ENCODE measurements at regions not wholly inside any gene's neighbourhood (a gene's known extent, or its start where the extent isn't known, plus 50 kb on each side); places are given as distances from the start of the nearest gene placed in this dataset.

DNA sequence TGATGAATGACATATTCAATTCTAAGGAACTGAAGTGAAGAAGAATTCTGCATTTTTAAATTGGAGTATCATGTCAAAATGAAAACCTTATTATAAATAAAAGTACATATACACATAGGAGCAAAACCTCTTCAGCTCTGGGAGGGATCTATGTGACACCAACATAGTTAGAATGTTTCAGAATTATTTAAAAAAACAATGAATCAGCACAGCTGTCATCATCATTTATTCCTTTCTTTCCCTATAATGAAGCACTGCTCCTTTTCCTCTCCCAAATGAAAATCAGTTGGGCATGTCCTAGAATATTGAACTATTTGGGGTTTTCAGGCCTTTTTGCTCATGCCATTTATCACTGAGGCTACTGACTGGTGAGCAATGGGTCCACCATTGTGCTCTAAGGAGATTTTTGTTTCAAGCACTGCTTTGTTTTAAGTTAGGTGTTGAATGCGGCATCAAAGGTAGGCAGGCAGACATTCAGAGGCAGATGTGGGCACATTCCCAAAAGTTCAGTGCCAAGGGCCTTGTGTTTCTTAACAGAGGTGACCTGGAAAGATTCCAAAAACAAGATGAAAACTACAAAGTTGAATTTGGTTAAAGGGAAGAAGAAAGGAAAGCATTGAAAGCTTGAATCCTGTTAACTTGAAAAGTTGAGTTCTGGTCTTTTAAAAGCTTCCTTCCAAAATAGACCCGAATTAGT is 126.4 kb upstream of the ADAMTSL1 start:
- Histone ChIP-seq H3K9ac (ENCODE audit: low read length) (no peak overlapping the region), H3K27ac (ENCODE audit: low read length) (no peak overlapping the region), H2AFZ (ENCODE audit: low read length) (no peak overlapping the region), H3K4me3 (ENCODE audit: low read length) (no peak overlapping the region), H3K9me2 (replicated peaks; ENCODE audit: insufficient read depth, low read length) (no peaks in the 10 kb centered on the region), H3K79me2 (ENCODE audit: low read length) (no peaks in the 10 kb centered on the region), H3K36me3 (ENCODE audit: insufficient read depth, low read length) (no peaks in the 10 kb centered on the region), H3K27me3 (ENCODE audit: low read length) (no peaks in the 10 kb centered on the region), H3K4me2 (ENCODE audit: low read depth, low read length, poor library complexity, severe bottlenecking) (no peak overlapping the region), H4K20me1 (ENCODE audit: insufficient read depth, low read depth, low read length) (no peaks in the 10 kb centered on the region), H3K9me3 (ENCODE audit: low read length) (no peaks in the 10 kb centered on the region), H3K4me1 (ENCODE audit: low read length) (no peaks in the 10 kb centered on the region)
- no peak for DNase-seq

DNA sequence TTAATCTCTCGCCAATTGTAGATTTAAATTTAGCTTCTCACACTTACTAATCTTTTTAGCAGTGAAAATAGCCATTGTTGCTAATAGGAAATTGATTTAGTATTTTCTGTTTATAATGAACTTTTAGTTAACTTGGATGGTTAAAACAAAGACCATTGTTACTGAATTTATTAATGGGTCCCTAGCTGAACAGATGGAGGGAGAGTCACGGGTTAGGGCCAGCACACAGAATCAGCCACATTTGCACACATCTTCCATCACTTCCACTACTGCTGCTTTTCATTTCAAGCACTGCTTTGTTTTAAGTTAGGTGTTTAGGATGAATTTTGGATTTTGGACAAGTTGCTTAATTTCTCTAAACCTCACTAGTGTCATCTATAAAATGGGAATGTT is 125.9 kb upstream of the ADAMTSL1 start:
- H2AFZ ChIP-seq (ENCODE audit: low read length), result no peak overlapping the region
- no peaks in the 10 kb centered on the region for H3K27me3 ChIP-seq (ENCODE audit: low read length)
- no peaks in the 10 kb centered on the region for H3K4me1 ChIP-seq (ENCODE audit: low read length)
- no peaks in the 10 kb centered on the region for H4K20me1 ChIP-seq (ENCODE audit: insufficient read depth, low read depth, low read length)
- no peak for DNase-seq
- no peaks in the 10 kb centered on the region for H3K36me3 ChIP-seq (ENCODE audit: insufficient read depth, low read length)
- no peaks in the 10 kb centered on the region for H3K9me3 ChIP-seq (ENCODE audit: low read length)
- H3K27ac ChIP-seq (ENCODE audit: low read length), result no peak overlapping the region
- no peak overlapping the region for H3K4me3 ChIP-seq (ENCODE audit: low read length)
- no peaks in the 10 kb centered on the region for H3K9me2 ChIP-seq (replicated peaks; ENCODE audit: insufficient read depth, low read length)
- no peaks in the 10 kb centered on the region for H3K79me2 ChIP-seq (ENCODE audit: low read length)
- H3K9ac ChIP-seq (ENCODE audit: low read length), result no peak overlapping the region
- H3K4me2 ChIP-seq (ENCODE audit: low read depth, low read length, poor library complexity, severe bottlenecking), result no peak overlapping the region

DNA sequence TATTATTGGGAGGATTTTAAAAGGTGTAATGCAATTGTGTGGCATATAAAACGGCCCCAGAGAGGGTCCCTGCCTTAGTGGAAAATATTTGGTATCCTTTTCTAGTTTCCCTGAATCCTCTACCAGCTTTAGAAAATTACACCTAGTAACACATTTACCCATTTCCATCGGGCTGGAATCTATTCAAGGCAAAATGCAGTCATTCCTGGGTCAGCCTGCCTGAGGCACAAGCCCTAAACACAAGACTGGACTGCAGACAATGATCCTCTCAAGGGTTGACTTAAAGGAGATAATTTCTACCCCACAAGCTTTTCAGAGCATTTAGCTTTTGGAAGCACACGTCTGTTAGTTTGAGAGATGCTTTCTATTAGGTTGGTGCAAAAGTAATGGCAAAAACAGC is 124.4 kb upstream of the ADAMTSL1 start:
- H3K9ac ChIP-seq (ENCODE audit: low read length), result no peak overlapping the region
- no peak overlapping the region for H3K27ac ChIP-seq (ENCODE audit: low read length)
- DNase-seq, result no peak
- no peak overlapping the region for H3K4me3 ChIP-seq (ENCODE audit: low read length)
- H3K36me3 ChIP-seq (ENCODE audit: insufficient read depth, low read length), result no peaks in the 10 kb centered on the region
- H2AFZ ChIP-seq (ENCODE audit: low read length), result no peak overlapping the region
- no peaks in the 10 kb centered on the region for H3K9me2 ChIP-seq (replicated peaks; ENCODE audit: insufficient read depth, low read length)
- H3K27me3 ChIP-seq (ENCODE audit: low read length), result no peaks in the 10 kb centered on the region
- no peaks in the 10 kb centered on the region for H4K20me1 ChIP-seq (ENCODE audit: insufficient read depth, low read depth, low read length)
- no peaks in the 10 kb centered on the region for H3K79me2 ChIP-seq (ENCODE audit: low read length)
- no peaks in the 10 kb centered on the region for H3K4me1 ChIP-seq (ENCODE audit: low read length)
- no peak overlapping the region for H3K4me2 ChIP-seq (ENCODE audit: low read depth, low read length, poor library complexity, severe bottlenecking)
- H3K9me3 ChIP-seq (ENCODE audit: low read length), result no peaks in the 10 kb centered on the region

DNA sequence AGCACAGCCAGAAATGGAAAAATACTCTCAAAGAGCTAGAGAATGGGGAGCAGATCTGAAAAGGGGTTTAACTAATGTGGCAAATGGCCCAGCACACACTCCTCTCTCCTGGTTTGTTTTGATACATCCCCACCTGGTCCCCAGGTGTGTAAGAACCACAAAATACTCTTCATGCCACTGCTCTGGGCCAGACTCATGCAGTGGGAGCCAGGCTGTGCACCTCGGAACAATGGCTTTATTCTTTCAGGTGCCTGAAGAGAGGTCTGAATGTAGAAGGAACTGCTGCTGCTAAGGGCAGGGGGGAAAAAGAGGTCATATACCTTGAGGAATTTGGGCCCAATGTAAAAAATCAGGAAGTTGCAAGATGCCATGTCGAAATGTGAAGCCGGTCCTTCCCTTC is 123.9 kb upstream of the ADAMTSL1 start:
- no peak overlapping the region for H3K9ac ChIP-seq (ENCODE audit: low read length)
- no peaks in the 10 kb centered on the region for H3K27me3 ChIP-seq (ENCODE audit: low read length)
- no peak overlapping the region for H3K4me2 ChIP-seq (ENCODE audit: low read depth, low read length, poor library complexity, severe bottlenecking)
- no peak overlapping the region for H3K27ac ChIP-seq (ENCODE audit: low read length)
- no peak overlapping the region for H2AFZ ChIP-seq (ENCODE audit: low read length)
- no peaks in the 10 kb centered on the region for H3K79me2 ChIP-seq (ENCODE audit: low read length)
- no peaks in the 10 kb centered on the region for H3K9me3 ChIP-seq (ENCODE audit: low read length)
- no peaks in the 10 kb centered on the region for H4K20me1 ChIP-seq (ENCODE audit: insufficient read depth, low read depth, low read length)
- no peaks in the 10 kb centered on the region for H3K4me1 ChIP-seq (ENCODE audit: low read length)
- no peaks in the 10 kb centered on the region for H3K36me3 ChIP-seq (ENCODE audit: insufficient read depth, low read length)
- H3K9me2 ChIP-seq (replicated peaks; ENCODE audit: insufficient read depth, low read length), result no peaks in the 10 kb centered on the region
- DNase-seq, result no peak
- no peak overlapping the region for H3K4me3 ChIP-seq (ENCODE audit: low read length)

DNA sequence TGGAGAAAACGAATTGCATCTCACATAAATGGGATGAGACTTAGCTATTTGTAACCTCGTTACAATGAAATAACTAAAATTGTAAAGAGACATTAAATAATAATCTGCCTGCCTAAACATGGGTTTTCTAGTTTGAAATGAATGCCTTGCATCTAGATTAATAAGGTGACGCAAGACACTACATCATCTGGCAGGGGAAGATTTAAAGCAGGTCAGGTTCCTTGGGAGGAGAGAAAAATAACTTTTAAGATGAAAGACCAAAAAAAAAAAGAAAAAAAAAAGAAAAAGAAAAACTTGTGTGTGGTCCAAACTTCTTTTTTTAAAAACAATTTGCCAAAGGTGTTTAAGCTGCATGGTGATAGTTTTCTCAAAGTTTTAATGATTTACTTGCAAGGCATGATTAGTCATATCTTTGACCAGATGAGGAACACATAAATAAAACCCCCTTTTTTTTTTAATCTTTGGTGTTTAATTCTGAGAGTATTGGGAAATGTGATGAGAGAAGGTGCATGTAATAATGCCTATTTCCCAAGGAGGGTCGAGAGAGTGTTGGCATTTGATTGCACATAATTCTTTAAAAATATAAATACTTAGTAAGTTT is 122.9 kb upstream of the ADAMTSL1 start:
- no peaks in the 10 kb centered on the region for H3K27me3 ChIP-seq (ENCODE audit: low read length)

DNA sequence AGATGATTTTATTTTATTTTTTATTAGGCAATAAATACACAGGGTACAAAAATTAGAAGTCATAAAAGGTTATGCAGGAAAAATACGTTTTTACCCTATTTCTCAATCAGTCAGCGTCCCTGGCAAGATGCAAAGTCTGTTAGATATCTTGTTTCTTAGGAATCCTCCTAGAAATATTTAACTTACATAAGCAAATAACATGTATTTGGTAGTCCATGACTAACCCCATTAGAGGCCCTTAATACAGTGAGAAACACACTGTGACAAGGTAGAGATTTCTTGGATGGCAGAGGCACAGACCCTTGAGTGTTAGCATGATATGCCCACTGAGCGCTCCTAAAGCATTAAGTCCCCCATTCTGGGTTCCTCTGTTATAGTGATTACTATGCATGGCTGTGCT is 121.2 kb upstream of the ADAMTSL1 start:
- Histone ChIP-seq H3K4me2 (ENCODE audit: low read depth, low read length, poor library complexity, severe bottlenecking) (no peak overlapping the region), H3K4me1 (ENCODE audit: low read length) (peaks cover 12% of the 10 kb centered on the region), H4K20me1 (ENCODE audit: insufficient read depth, low read depth, low read length) (no peaks in the 10 kb centered on the region), H3K4me3 (ENCODE audit: low read length) (no peak overlapping the region), H3K9me3 (ENCODE audit: low read length) (no peaks in the 10 kb centered on the region), H3K27me3 (ENCODE audit: low read length) (no peaks in the 10 kb centered on the region), H3K9ac (ENCODE audit: low read length) (no peak overlapping the region), H3K36me3 (ENCODE audit: insufficient read depth, low read length) (no peaks in the 10 kb centered on the region), H3K27ac (ENCODE audit: low read length) (no peak overlapping the region), H3K9me2 (replicated peaks; ENCODE audit: insufficient read depth, low read length) (no peaks in the 10 kb centered on the region), H3K79me2 (ENCODE audit: low read length) (no peaks in the 10 kb centered on the region), H2AFZ (ENCODE audit: low read length) (no peak overlapping the region)
- DNase-seq, result no peak

More for the DNA sequence above, 122.9 kb upstream of the ADAMTSL1 start:
- no peaks in the 10 kb centered on the region for H3K4me1 ChIP-seq (ENCODE audit: low read length)
- no peak overlapping the region for H3K9ac ChIP-seq (ENCODE audit: low read length)
- no peak overlapping the region for H3K27ac ChIP-seq (ENCODE audit: low read length)
- no peak overlapping the region for H3K4me2 ChIP-seq (ENCODE audit: low read depth, low read length, poor library complexity, severe bottlenecking)
- no peak overlapping the region for H3K4me3 ChIP-seq (ENCODE audit: low read length)
- no peaks in the 10 kb centered on the region for H3K9me2 ChIP-seq (replicated peaks; ENCODE audit: insufficient read depth, low read length)
- no peak overlapping the region for H2AFZ ChIP-seq (ENCODE audit: low read length)
- no peaks in the 10 kb centered on the region for H3K79me2 ChIP-seq (ENCODE audit: low read length)
- H3K36me3 ChIP-seq (ENCODE audit: insufficient read depth, low read length), result no peaks in the 10 kb centered on the region
- H3K9me3 ChIP-seq (ENCODE audit: low read length), result no peaks in the 10 kb centered on the region
- H4K20me1 ChIP-seq (ENCODE audit: insufficient read depth, low read depth, low read length), result no peaks in the 10 kb centered on the region
- DNase-seq, result no peak

DNA sequence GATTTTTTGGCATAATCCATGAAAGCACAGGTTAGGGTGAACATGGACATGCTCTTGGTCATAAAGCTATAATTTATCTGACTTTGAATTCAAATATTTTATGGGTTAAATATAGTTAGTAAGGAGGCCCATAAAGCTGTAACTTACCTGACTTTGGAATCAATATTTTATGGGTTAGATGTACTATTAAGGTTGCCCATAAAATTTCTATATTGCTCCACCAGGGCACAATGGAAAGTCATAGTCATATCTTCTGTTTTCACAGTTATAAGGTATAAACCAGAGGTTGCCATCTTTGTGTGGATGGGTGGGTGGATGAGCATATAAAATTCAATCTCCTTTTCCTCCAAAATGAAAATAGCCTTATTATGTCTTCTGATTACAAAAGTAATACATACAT is 120.5 kb upstream of the ADAMTSL1 start:
- no peak overlapping the region for H2AFZ ChIP-seq (ENCODE audit: low read length)
- H3K9me2 ChIP-seq (replicated peaks; ENCODE audit: insufficient read depth, low read length), result no peaks in the 10 kb centered on the region
- H3K9me3 ChIP-seq (ENCODE audit: low read length), result no peaks in the 10 kb centered on the region
- no peak for DNase-seq
- no peaks in the 10 kb centered on the region for H3K36me3 ChIP-seq (ENCODE audit: insufficient read depth, low read length)
- H3K79me2 ChIP-seq (ENCODE audit: low read length), result no peaks in the 10 kb centered on the region
- H4K20me1 ChIP-seq (ENCODE audit: insufficient read depth, low read depth, low read length), result no peaks in the 10 kb centered on the region
- no peak overlapping the region for H3K9ac ChIP-seq (ENCODE audit: low read length)
- no peak overlapping the region for H3K4me3 ChIP-seq (ENCODE audit: low read length)
- H3K4me2 ChIP-seq (ENCODE audit: low read depth, low read length, poor library complexity, severe bottlenecking), result no peak overlapping the region
- H3K4me1 ChIP-seq (ENCODE audit: low read length), result peaks cover 16% of the 10 kb centered on the region
- H3K27me3 ChIP-seq (ENCODE audit: low read length), result no peaks in the 10 kb centered on the region
- H3K27ac ChIP-seq (ENCODE audit: low read length), result no peak overlapping the region

DNA sequence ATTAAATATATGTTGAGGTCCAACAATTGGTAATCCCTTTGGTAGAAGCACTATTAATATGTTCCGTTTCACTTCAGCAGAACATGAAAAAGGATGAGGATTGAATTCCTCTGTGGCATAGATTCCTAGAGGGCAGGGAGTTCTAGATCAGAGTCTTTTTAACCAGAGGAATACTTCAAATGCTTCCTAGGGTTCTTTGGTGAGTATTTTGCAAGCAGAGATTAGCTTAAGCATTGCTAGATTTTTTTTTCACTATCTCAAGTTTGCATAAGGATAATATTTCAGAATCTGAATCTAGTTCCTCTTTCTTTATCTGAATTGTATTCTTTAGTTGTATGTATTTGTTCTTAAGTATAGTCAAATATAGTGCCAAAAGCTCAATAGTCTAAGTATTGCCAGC is 116.6 kb upstream of the ADAMTSL1 start:
- Histone ChIP-seq H3K9me3 (ENCODE audit: low read length) (no peaks in the 10 kb centered on the region), H3K36me3 (ENCODE audit: insufficient read depth, low read length) (no peaks in the 10 kb centered on the region)
- DNase-seq, result peak; percentile 62

More for the DNA sequence above, 116.6 kb upstream of the ADAMTSL1 start:
- H3K9ac ChIP-seq (ENCODE audit: low read length), result no peak overlapping the region
- no peaks in the 10 kb centered on the region for H3K9me2 ChIP-seq (replicated peaks; ENCODE audit: insufficient read depth, low read length)
- H3K79me2 ChIP-seq (ENCODE audit: low read length), result no peaks in the 10 kb centered on the region
- H2AFZ ChIP-seq (ENCODE audit: low read length), result no peak overlapping the region
- no peaks in the 10 kb centered on the region for H3K27me3 ChIP-seq (ENCODE audit: low read length)
- no peaks in the 10 kb centered on the region for H4K20me1 ChIP-seq (ENCODE audit: insufficient read depth, low read depth, low read length)
- no peak overlapping the region for H3K27ac ChIP-seq (ENCODE audit: low read length)
- H3K4me3 ChIP-seq (ENCODE audit: low read length), result no peak overlapping the region
- peaks cover 34% of the 10 kb centered on the region for H3K4me1 ChIP-seq (ENCODE audit: low read length)
- peak overlapping the region; percentile 50 for H3K4me2 ChIP-seq (ENCODE audit: low read depth, low read length, poor library complexity, severe bottlenecking)
